PC-3 (cell line): ENCODE measurements at regions not wholly inside any gene's neighbourhood (a gene's known extent, or its start where the extent isn't known, plus 50 kb on each side); places are given as distances from the start of the nearest gene placed in this dataset.
A peak's percentile ranks its signal among the peaks of the same experiment; 100 is the strongest.

ENCODE experiments used
- ATAC-seq: fragments of 200-7000 bp; cut with Tn5 transposase; 2 replicates; pipeline ENCODE4 v1.9.1; 2020; ENCODE audit warnings: mild to moderate bottlenecking, moderate library complexity
- BruUV-seq: library from RNA; stranded (reverse); fragments of 400-500 nt; replicated peaks from 2 replicates; lab custom pipeline; 2021; lab: Mats Ljungman, UMichigan
- CTCF ChIA-PET: fragments of 300-600 bp; sonication (Branson Sonifier 250); formaldehyde crosslinking; loops from one replicate; lab custom pipeline; 2022; ENCODE audit warnings: antibody characterized with exemption; lab: Charles Lee
- POLR2A ChIA-PET: fragments of 300-600 bp; sonication (Branson Sonifier 250); formaldehyde crosslinking; loops from one replicate; lab custom pipeline; 2022; ENCODE audit warnings: antibody characterized with exemption; ENCODE audit not compliant: unreplicated experiment; lab: Charles Lee
- DNase-seq: peaks from one replicate; pipeline ENCODE4 v3.0.0-alpha.2; 2015
- H2AFZ ChIP-seq: fragments of 300-600 bp; sonication (generic); 2 replicates; pipeline ENCODE4 v1.6.0; 2016; ENCODE audit warnings: antibody characterized with exemption, low read length
- H3F3A ChIP-seq: fragments of 300-600 bp; sonication (generic); one replicate; pipeline ENCODE4 v1.6.0; 2017; ENCODE audit warnings: antibody characterized with exemption, low read length, control low read depth, mild to moderate bottlenecking; ENCODE audit not compliant: unreplicated experiment
- H3K27ac ChIP-seq: fragments of 300-600 bp; sonication (generic); 2 replicates; pipeline ENCODE4 v1.5.1; 2016; ENCODE audit warnings: mild to moderate bottlenecking, low read length
- H3K27me3 ChIP-seq: fragments of 300-600 bp; sonication (generic); 2 replicates; pipeline ENCODE4 v1.6.1; 2016; ENCODE audit warnings: low read length, mixed read lengths
- H3K36me3 ChIP-seq: fragments of 300-600 bp; sonication (generic); 2 replicates; pipeline ENCODE4 v1.6.1; 2016; ENCODE audit warnings: low read depth, mixed run types, low read length, mixed read lengths
- H3K4me1 ChIP-seq: fragments of 300-600 bp; sonication (generic); 2 replicates; pipeline ENCODE4 v1.5.1; 2016; ENCODE audit warnings: low read length; ENCODE audit not compliant: insufficient read depth
- H3K4me2 ChIP-seq: fragments of 300-600 bp; sonication (generic); 2 replicates; pipeline ENCODE4 v1.6.0; 2016; ENCODE audit warnings: low read length
- H3K4me3 ChIP-seq: fragments of 300-600 bp; sonication (generic); 2 replicates; pipeline ENCODE4 v1.5.1; 2016; ENCODE audit warnings: mild to moderate bottlenecking, low read length, mixed read lengths
- H3K79me2 ChIP-seq: fragments of 300-600 bp; sonication (generic); 2 replicates; pipeline ENCODE4 v1.6.1; 2017; ENCODE audit warnings: low read length, mixed read lengths
- H3K9ac ChIP-seq: fragments of 300-600 bp; sonication (generic); 2 replicates; pipeline ENCODE4 v1.6.0; 2016; ENCODE audit warnings: mild to moderate bottlenecking, low read length
- H3K9me2 ChIP-seq: fragments of 300-600 bp; sonication (generic); replicated peaks from 2 replicates; pipeline ENCODE4 v1.6.1; 2016; ENCODE audit warnings: mixed run types, low read length, mixed read lengths
- H3K9me3 ChIP-seq: fragments of 300-600 bp; sonication (generic); 2 replicates; pipeline ENCODE4 v1.6.1; 2016; ENCODE audit warnings: low read length, mixed read lengths
- H4K20me1 ChIP-seq: fragments of 300-600 bp; sonication (generic); 2 replicates; pipeline ENCODE4 v1.6.1; 2016; ENCODE audit warnings: low read length, mixed read lengths
- CTCF ChIP-seq: fragments of 300-600 bp; sonication (generic); conservative IDR thresholded peaks from 2 replicates; pipeline ENCODE4 v1.5.1; 2017; ENCODE audit warnings: antibody characterized with exemption, low read depth, mild to moderate bottlenecking, low read length
- EZH2 ChIP-seq: fragments of 300-600 bp; sonication (generic); IDR thresholded peaks from one replicate; pipeline ENCODE4 v1.6.1; 2017; ENCODE audit warnings: antibody characterized with exemption, mild to moderate bottlenecking, low read length; ENCODE audit not compliant: unreplicated experiment
- EZH2phosphoT487 ChIP-seq: fragments of 300-600 bp; sonication (generic); IDR thresholded peaks from 2 replicates; pipeline ENCODE4 v1.6.1; 2018; ENCODE audit warnings: mild to moderate bottlenecking, antibody characterized with exemption, low read length, borderline replicate concordance
- intact Hi-C: fragments of 100-400 bp; cut with micrococcal nuclease; formaldehyde crosslinking; loops from 2 replicates; pipeline ENCODE4 v1.9.0; 2023

GRCh38 chr14:55744321-55744720 is 164.3 kb downstream of the KTN1 start:
- H2AFZ ChIP-seq: no peak overlapping the region
- H3K79me2 ChIP-seq: no peaks in the 10 kb centered on the region
- ATAC-seq: no peak
- peaks cover 31% of the 10 kb centered on the region for H3K4me1 ChIP-seq
- no peak overlapping the region for H3K27ac ChIP-seq
- BruUV-seq: no TSS peak
- no peak overlapping the region for H3K9ac ChIP-seq
- intact Hi-C loops: no loop called here
- no peaks in the 10 kb centered on the region for H3F3A ChIP-seq
- H4K20me1 ChIP-seq: no peaks in the 10 kb centered on the region
- TF ChIP-seq EZH2phosphoT487 (no peak), CTCF (no peak), EZH2 (no peak)
- ChIA-PET POLR2A (no interaction called here), CTCF (no interaction called here)
- 0 out of 2 replicates have a peak, but pooled peaks cover 5% of the 10 kb centered on the region for H3K9me2 ChIP-seq
- DNase-seq: no peak
- no peak overlapping the region for H3K4me3 ChIP-seq
- no peaks in the 10 kb centered on the region for H3K27me3 ChIP-seq
- H3K4me2 ChIP-seq: no peak overlapping the region
- H3K9me3 ChIP-seq: no peaks in the 10 kb centered on the region
- H3K36me3 ChIP-seq: no peaks in the 10 kb centered on the region

- no peak for ATAC-seq
- Histone ChIP-seq H3F3A (no peaks in the 10 kb centered on the region), H3K27ac (no peak overlapping the region), H3K9ac (no peak overlapping the region), H2AFZ (no peak overlapping the region), H3K27me3 (no peaks in the 10 kb centered on the region), H3K36me3 (no peaks in the 10 kb centered on the region), H3K4me1 (peaks cover 26% of the 10 kb centered on the region), H3K4me3 (no peak overlapping the region), H3K9me2 (0 out of 2 replicates have a peak, but pooled peaks cover 5% of the 10 kb centered on the region), H4K20me1 (no peaks in the 10 kb centered on the region), H3K4me2 (no peak overlapping the region), H3K79me2 (no peaks in the 10 kb centered on the region), H3K9me3 (no peaks in the 10 kb centered on the region)
- ChIA-PET CTCF (no interaction called here), POLR2A (no interaction called here)
- intact Hi-C loops: no loop called here
- no TSS peak for BruUV-seq
- no peak for DNase-seq
- TF ChIP-seq CTCF (no peak), EZH2phosphoT487 (no peak), EZH2 (no peak)
These were observed 165.9 kb downstream of the KTN1 start for GRCh38 chr14:55745906-55746305.

- CTCF ChIA-PET: no interaction called here
- no peak overlapping the region for H3K4me2 ChIP-seq
- no peaks in the 10 kb centered on the region for H3K27me3 ChIP-seq
- peaks cover 24% of the 10 kb centered on the region for H3K4me1 ChIP-seq
- TF ChIP-seq EZH2 (no peak), CTCF (no peak), EZH2phosphoT487 (no peak)
- no peaks in the 10 kb centered on the region for H3K9me3 ChIP-seq
- no peaks in the 10 kb centered on the region for H3F3A ChIP-seq
- no peak overlapping the region for H2AFZ ChIP-seq
- H4K20me1 ChIP-seq: no peaks in the 10 kb centered on the region
- POLR2A ChIA-PET: no interaction called here
- H3K4me3 ChIP-seq: no peak overlapping the region
- ATAC-seq (peak; percentile 42), DNase-seq (peak; percentile 58)
- no peaks in the 10 kb centered on the region for H3K36me3 ChIP-seq
- no peaks in the 10 kb centered on the region for H3K79me2 ChIP-seq
- no TSS peak for BruUV-seq
- intact Hi-C loops: no loop called here
- H3K9me2 ChIP-seq: 0 out of 2 replicates have a peak, but pooled peaks cover 5% of the 10 kb centered on the region
- no peak overlapping the region for H3K27ac ChIP-seq
- H3K9ac ChIP-seq: no peak overlapping the region
These were observed 166.6 kb downstream of the KTN1 start for GRCh38 chr14:55746558-55746957.
